ENCODE measurements at regions not wholly inside any gene's neighbourhood (a gene's known extent, or its start where the extent isn't known, plus 50 kb on each side); places are given as distances from the start of the nearest gene placed in this dataset.

GRCh38 chr11:59010708-59011107 lies 71.4 kb downstream of the GLYATL1 start:
- Histone ChIP-seq H4K20me1 (replicated peaks; ENCODE audit: control insufficient read depth, extremely low read depth, insufficient read depth, low read length) (no peaks in the 10 kb centered on the region), H3K4me1 (ENCODE audit: control insufficient read depth, extremely low read depth, insufficient read depth, low read length) (no peaks in the 10 kb centered on the region), H3K79me2 (ENCODE audit: control insufficient read depth, insufficient read depth, low read length) (no peaks in the 10 kb centered on the region), H3K36me3 (ENCODE audit: control insufficient read depth in 2 of 2, extremely low read depth in 1 of 2, insufficient read depth in 2 of 2, low read length in 2 of 2) (no peaks in the 10 kb centered on the region), H3K4me2 (ENCODE audit: insufficient read depth, low read length) (no peak overlapping the region), H3K27ac (ENCODE audit: insufficient read depth, low read depth, low read length) (no peak overlapping the region), H3K9me3 (replicated peaks; ENCODE audit: control insufficient read depth, insufficient read depth, low read length) (no peaks in the 10 kb centered on the region), H3K9ac (replicated peaks; ENCODE audit: extremely low read depth, insufficient read depth, low read length) (no peak overlapping the region), H3K27me3 (ENCODE audit: control insufficient read depth in 2 of 2, insufficient read depth in 2 of 2, low read length in 2 of 2) (no peaks in the 10 kb centered on the region), H2AFZ (ENCODE audit: low read depth, low read length) (no peak overlapping the region), H3K9me1 (replicated peaks; ENCODE audit: control insufficient read depth, extremely low read depth, insufficient read depth, low read length) (no peaks in the 10 kb centered on the region), H3K4me3 (replicated peaks in 1 of 3; ENCODE audit: insufficient read depth in 1 of 3, low read depth in 1 of 3, low read length in 3 of 3) (no peak overlapping the region)
- intact Hi-C loops (cut with micrococcal nuclease) (no loop called here), dilution Hi-C loops (cut with MboI; ENCODE audit: extremely low pct_ligation_motif_present, low sequenced_read_pairs) (no loop called here)
- FAIRE-seq (no peak), DNase-seq (ENCODE audit: low read depth, low spot score) (no peak)
- ChIA-PET CTCF (no interaction called here), POLR2A (no interaction called here)
- no TSS peak for BruUV-seq (replicated peaks)
- no peak for TF ChIP-seq EZH2 (IDR thresholded peaks at IDR 0.05; ENCODE audit: borderline replicate concordance, low read depth, low read length, severe bottlenecking)
- TF ChIP-seq JUN (IDR thresholded peaks at IDR 0.05; ENCODE audit: borderline replicate concordance, insufficient read depth, insufficient read length, low read depth): no peak
- TF ChIP-seq POLR2AphosphoS5 (IDR thresholded peaks at IDR 0.05; ENCODE audit: insufficient read depth, low read depth, low read length): no peak
- TF ChIP-seq GATA2 (IDR thresholded peaks at IDR 0.05; ENCODE audit: insufficient read depth, insufficient read length, low read depth, low read length): no peak
- no peak for TF ChIP-seq POLR2A (IDR thresholded peaks at IDR 0.05; ENCODE audit: low read depth, low read length)

DNA sequence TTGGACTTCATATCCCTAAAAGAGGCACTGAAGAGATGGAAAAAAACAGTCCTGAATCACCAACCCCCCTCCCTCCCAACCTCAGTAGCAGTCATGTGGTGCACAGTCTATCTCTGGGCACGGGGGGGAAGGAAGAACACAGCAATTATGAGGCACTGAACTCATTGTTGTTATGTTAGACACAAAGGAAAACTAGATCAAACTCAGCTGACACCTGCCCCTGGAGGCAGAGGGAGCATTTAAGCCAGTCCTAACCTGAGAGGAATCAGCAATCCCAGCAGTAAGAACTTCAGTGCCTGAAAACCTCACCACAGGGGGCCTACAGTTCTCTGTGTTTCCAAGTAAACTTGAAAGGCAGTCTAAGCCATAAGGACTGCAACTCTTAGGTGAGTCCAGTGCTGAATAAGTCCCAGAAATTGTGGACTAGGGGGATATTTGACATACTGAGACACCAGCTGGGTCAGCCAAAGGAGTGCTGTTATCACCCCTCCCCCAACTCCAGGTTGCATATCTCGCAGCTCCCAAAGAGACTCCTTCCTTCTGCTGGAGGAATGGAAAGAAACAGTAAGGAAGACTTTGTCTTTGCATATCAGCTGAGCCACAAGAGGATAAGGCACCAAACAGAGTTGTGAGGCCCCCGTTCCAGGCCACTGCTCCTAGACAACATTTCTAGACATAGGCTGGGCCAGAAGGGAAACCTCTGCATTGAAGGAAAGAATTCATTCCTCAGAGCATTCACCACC lies 72.5 kb downstream of the GLYATL1 start:
- H4K20me1 ChIP-seq (replicated peaks; ENCODE audit: control insufficient read depth, extremely low read depth, insufficient read depth, low read length): no peaks in the 10 kb centered on the region
- DNase-seq (ENCODE audit: low read depth, low spot score): no peak
- intact Hi-C loops (cut with micrococcal nuclease): no loop called here
- H3K79me2 ChIP-seq (ENCODE audit: control insufficient read depth, insufficient read depth, low read length): no peaks in the 10 kb centered on the region
- H3K9ac ChIP-seq (replicated peaks; ENCODE audit: extremely low read depth, insufficient read depth, low read length): no peak overlapping the region
- H3K4me2 ChIP-seq (ENCODE audit: insufficient read depth, low read length): no peak overlapping the region
- ChIA-PET CTCF (interaction anchor here (1.1 kb wide), 1 partner anchor 13 kb away, joined by 3 read pairs; no protein-coding TSS in a partner anchor), POLR2A (no interaction called here)
- no peaks in the 10 kb centered on the region for H3K36me3 ChIP-seq (ENCODE audit: control insufficient read depth in 2 of 2, extremely low read depth in 1 of 2, insufficient read depth in 2 of 2, low read length in 2 of 2)
- no peaks in the 10 kb centered on the region for H3K4me1 ChIP-seq (ENCODE audit: control insufficient read depth, extremely low read depth, insufficient read depth, low read length)
- no TSS peak for BruUV-seq (replicated peaks)
- H3K9me1 ChIP-seq (replicated peaks; ENCODE audit: control insufficient read depth, extremely low read depth, insufficient read depth, low read length): no peaks in the 10 kb centered on the region
- dilution Hi-C loops (cut with MboI; ENCODE audit: extremely low pct_ligation_motif_present, low sequenced_read_pairs): no loop called here
- no peak for FAIRE-seq
- H3K9me3 ChIP-seq (replicated peaks; ENCODE audit: control insufficient read depth, insufficient read depth, low read length): no peaks in the 10 kb centered on the region
- TF ChIP-seq MYC (IDR thresholded peaks at IDR 0.05; ENCODE audit: low read depth, low read length): no peak
- no peak for TF ChIP-seq EZH2 (IDR thresholded peaks at IDR 0.05; ENCODE audit: borderline replicate concordance, low read depth, low read length, severe bottlenecking)
- no peak for TF ChIP-seq POLR2A (IDR thresholded peaks at IDR 0.05; ENCODE audit: low read depth, low read length)
- no peak for TF ChIP-seq GATA2 (IDR thresholded peaks at IDR 0.05; ENCODE audit: insufficient read depth, insufficient read length, low read depth, low read length)
- no peak for TF ChIP-seq FOS (IDR thresholded peaks at IDR 0.05; ENCODE audit: borderline replicate concordance, insufficient read depth, low read length)
- no peak for TF ChIP-seq POLR2AphosphoS5 (IDR thresholded peaks at IDR 0.05; ENCODE audit: insufficient read depth, low read depth, low read length)
- TF ChIP-seq, protein P1, sequence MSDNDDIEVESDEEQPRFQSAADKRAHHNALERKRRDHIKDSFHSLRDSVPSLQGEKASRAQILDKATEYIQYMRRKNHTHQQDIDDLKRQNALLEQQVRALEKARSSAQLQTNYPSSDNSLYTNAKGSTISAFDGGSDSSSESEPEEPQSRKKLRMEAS (IDR thresholded peaks at IDR 0.05; ENCODE audit: insufficient read depth, insufficient read length): no peak
- no peak for TF ChIP-seq JUN (IDR thresholded peaks at IDR 0.05; ENCODE audit: borderline replicate concordance, insufficient read depth, insufficient read length, low read depth)
- TF ChIP-seq, protein P2, sequence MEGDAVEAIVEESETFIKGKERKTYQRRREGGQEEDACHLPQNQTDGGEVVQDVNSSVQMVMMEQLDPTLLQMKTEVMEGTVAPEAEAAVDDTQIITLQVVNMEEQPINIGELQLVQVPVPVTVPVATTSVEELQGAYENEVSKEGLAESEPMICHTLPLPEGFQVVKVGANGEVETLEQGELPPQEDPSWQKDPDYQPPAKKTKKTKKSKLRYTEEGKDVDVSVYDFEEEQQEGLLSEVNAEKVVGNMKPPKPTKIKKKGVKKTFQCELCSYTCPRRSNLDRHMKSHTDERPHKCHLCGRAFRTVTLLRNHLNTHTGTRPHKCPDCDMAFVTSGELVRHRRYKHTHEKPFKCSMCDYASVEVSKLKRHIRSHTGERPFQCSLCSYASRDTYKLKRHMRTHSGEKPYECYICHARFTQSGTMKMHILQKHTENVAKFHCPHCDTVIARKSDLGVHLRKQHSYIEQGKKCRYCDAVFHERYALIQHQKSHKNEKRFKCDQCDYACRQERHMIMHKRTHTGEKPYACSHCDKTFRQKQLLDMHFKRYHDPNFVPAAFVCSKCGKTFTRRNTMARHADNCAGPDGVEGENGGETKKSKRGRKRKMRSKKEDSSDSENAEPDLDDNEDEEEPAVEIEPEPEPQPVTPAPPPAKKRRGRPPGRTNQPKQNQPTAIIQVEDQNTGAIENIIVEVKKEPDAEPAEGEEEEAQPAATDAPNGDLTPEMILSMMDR (IDR thresholded peaks at IDR 0.05; ENCODE audit: extremely low read depth in 1 of 2, insufficient read depth in 1 of 2, low read depth in 1 of 2, low read length in 2 of 2): no peak
- no peak overlapping the region for H2AFZ ChIP-seq (ENCODE audit: low read depth, low read length)
- no peak overlapping the region for H3K4me3 ChIP-seq (replicated peaks in 1 of 3; ENCODE audit: insufficient read depth in 1 of 3, low read depth in 1 of 3, low read length in 3 of 3)
- H3K27ac ChIP-seq (ENCODE audit: insufficient read depth, low read depth, low read length): no peak overlapping the region
- H3K27me3 ChIP-seq (ENCODE audit: control insufficient read depth in 2 of 2, insufficient read depth in 2 of 2, low read length in 2 of 2): no peaks in the 10 kb centered on the region
